Body of pancreas (tissue), 4 donors: ENCODE measurements at regions not wholly inside any gene's neighbourhood (a gene's known extent, or its start where the extent isn't known, plus 50 kb on each side); places are given as distances from the start of the nearest gene placed in this dataset.

Experiments used
- ATAC-seq: fragments of 150-250 bp; one replicate; pipeline ENCODE4 v1.9.1; 2016
- DNase-seq, 4 donors: peaks; one replicate each; pipeline ENCODE4 v3.0.0-alpha.2; 2019
- H3K27ac ChIP-seq, 4 donors: fragments of 200-600 bp; sonication (generic); 1 replicate in 3 of 4; 2 replicates in 1 of 4; pipeline versions ENCODE4 v1.5.1 to v1.6.1; 2016 to 2019; ENCODE audit warnings: mild to moderate bottlenecking in 1 of 4, mixed read lengths in 1 of 4, moderate library complexity in 1 of 4
- H3K27me3 ChIP-seq, 2 donors: fragments of 200-600 bp; sonication (generic); one replicate each; pipeline ENCODE4 v1.6.0; 2016; ENCODE audit warnings: mild to moderate bottlenecking in 1 of 2
- H3K36me3 ChIP-seq, 2 donors: fragments of 200-600 bp; sonication (generic); replicated peaks in 1 of 2; 2 replicates each; pipeline ENCODE4 v1.5.1; 2016; ENCODE audit warnings: low read depth in 2 of 2; ENCODE audit not compliant: insufficient read depth in 1 of 2
- H3K4me1 ChIP-seq: fragments of 200-600 bp; sonication (generic); one replicate; pipeline ENCODE4 v1.6.0; 2016
- H3K4me3 ChIP-seq, 2 donors: fragments of 200-600 bp; sonication (generic); 1 replicate in 1 of 2; 2 replicates in 1 of 2; pipeline ENCODE4 v1.5.1; 2016 to 2019
- H3K9me3 ChIP-seq, 3 donors: fragments of 200-600 bp; sonication (generic); 1 replicate in 2 of 3; 2 replicates in 1 of 3; pipeline ENCODE4 v1.5.1; 2016
- POLR2A ChIP-seq, 3 donors: fragments of 450-650 bp; IDR thresholded peaks; one replicate each; pipeline ENCODE4 v1.6.1; 2016; ENCODE audit warnings: antibody characterized with exemption in 3 of 3, mild to moderate bottlenecking in 2 of 3
- WGBS, 2 donors: methylation state at CpG; one replicate each; pipeline ENCODE4 v1.1.5; 2017; 5-methylcytosine and 5-hydroxymethylcytosine counted together
- intact Hi-C: fragments of 100-400 bp; cut with DNase I; formaldehyde crosslinking; loops from one replicate; pipeline ENCODE4 v1.15.1; 2023
- TF ChIP-seq, protein P1 (sequence below), 7 experiments: fragments of 450-650 bp in 4 of 7; fragments of 200-600 bp in 3 of 7; sonication (generic) in 3 of 7; IDR thresholded peaks; one replicate each; pipeline ENCODE4 v1.5.1; 2016 to 2019; ENCODE audit warnings: antibody characterized with exemption in 7 of 7

DNA sequence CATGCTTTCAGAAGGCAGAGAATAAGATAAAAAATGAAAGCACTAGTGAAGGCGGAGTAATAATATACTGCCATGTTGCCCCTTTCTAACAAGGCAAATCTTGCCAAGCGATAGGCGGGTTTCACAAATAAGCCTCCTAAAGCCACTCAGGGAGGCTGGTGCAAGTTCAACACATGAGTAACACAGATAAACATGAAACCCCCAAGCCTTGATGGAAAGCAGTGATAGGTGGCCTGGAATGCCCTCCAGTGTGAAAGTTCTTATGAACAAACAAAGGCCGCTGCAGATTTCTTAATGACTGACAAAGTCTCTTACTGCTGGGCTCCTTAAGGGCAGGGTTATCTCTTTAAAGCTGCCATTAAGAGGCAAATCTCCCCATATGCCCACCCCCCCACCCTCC lies 154.7 kb downstream of the ZDHHC21 start:
- ATAC-seq (no peak), DNase-seq (no peak)
- WGBS, 2 donors = 72 to 86% methylated on average over 4 of the region's 4 CpGs
- Histone ChIP-seq H3K27ac (no peak overlapping the region), H3K4me3 (no peak overlapping the region), H3K36me3 (no peaks in the 10 kb centered on the region), H3K4me1 (no peaks in the 10 kb centered on the region), H3K27me3 (no peaks in the 10 kb centered on the region), H3K9me3 (no peaks in the 10 kb centered on the region)
- TF ChIP-seq, protein P1, sequence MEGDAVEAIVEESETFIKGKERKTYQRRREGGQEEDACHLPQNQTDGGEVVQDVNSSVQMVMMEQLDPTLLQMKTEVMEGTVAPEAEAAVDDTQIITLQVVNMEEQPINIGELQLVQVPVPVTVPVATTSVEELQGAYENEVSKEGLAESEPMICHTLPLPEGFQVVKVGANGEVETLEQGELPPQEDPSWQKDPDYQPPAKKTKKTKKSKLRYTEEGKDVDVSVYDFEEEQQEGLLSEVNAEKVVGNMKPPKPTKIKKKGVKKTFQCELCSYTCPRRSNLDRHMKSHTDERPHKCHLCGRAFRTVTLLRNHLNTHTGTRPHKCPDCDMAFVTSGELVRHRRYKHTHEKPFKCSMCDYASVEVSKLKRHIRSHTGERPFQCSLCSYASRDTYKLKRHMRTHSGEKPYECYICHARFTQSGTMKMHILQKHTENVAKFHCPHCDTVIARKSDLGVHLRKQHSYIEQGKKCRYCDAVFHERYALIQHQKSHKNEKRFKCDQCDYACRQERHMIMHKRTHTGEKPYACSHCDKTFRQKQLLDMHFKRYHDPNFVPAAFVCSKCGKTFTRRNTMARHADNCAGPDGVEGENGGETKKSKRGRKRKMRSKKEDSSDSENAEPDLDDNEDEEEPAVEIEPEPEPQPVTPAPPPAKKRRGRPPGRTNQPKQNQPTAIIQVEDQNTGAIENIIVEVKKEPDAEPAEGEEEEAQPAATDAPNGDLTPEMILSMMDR (IDR thresholded peaks at IDR 0.05) = no peak
- TF ChIP-seq POLR2A (IDR thresholded peaks at IDR 0.05) = no peak
- intact Hi-C loops = no loop called here

DNA sequence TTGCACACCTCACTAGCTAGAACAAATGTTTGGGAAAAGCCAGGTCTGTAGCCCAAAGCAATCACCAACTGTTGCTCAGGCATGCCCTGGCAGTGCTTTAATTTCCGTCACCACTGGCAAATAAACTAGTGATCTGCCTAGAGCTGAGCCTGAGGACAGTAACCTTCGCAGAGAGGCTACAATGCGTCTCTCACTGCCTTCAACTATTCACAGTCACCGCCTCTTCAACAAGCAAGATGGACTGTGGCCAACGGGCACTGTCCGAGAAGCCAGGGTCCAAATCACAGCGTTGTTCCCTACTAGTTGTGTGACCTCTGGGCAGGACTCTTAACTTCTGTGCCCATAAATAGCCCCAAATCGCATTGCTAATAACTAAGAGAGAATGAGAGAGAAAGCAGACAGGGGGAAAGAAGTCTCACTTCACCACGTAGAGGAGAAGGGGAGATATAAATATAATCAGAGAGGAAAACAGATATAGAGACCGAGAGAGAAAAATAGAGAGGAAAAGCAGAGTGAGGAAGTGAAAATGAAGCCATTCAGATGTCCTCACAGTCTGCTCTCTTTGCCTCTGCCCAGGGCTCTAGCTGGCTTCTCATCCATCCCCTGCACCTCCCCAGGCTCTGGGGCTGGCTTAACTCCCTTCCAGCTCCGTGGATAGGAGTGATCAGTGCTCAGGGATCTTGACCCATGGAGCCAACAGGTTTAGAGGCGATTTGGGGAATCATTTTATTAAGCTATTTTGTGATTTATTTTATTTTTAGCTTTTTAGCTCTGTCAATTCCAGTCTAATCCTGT lies 157.9 kb downstream of the ZDHHC21 start:
- H3K9me3 ChIP-seq = no peaks in the 10 kb centered on the region
- no peak overlapping the region for H3K27ac ChIP-seq
- no peaks in the 10 kb centered on the region for H3K27me3 ChIP-seq
- DNase-seq = no peak
- no peaks in the 10 kb centered on the region for H3K36me3 ChIP-seq
- no peaks in the 10 kb centered on the region for H3K4me1 ChIP-seq
- no peak overlapping the region for H3K4me3 ChIP-seq
- no peak for ATAC-seq
- intact Hi-C loops = no loop called here
- TF ChIP-seq, protein P1 (IDR thresholded peaks at IDR 0.05) = no peak
- TF ChIP-seq POLR2A (IDR thresholded peaks at IDR 0.05) = no peak
- 66 to 69% methylated on average over 12 of the region's 12 CpGs for WGBS, 2 donors

DNA sequence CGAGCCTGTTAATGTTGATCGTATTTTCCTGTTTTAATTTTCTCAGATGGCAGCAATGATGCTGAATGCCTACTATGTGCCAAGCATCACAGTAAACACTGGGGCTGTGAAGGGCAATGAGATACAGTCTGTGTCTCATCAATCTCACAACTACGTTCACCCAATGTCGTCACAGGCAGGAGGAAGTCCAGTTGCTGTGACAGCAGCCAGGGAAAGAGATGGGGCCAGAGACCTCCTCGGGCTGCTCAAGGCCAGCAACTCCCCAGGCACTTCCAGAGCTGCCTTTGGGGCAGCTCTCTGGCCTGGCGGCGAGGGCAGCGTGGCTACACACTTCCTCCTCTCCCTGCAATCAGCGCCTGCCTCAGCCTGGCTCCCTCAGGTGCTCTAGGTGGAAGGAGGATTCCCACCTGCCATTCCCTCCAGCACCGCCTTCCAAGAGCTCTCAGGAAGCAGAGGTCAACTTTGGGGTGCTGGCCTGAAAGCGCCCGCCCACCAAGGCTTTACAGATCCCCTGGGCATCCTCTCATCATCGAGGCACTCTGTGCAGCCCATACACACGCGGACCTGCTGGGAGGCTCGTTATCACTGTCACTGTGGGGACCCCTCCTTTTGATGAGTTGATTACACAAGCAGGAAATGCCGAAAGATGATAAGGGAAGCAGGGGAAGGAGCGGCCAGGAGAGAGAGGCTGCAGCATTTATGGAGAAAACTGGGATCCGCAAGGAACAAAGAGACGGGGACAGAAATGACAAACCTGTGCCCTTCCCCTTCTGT lies 159.2 kb downstream of the ZDHHC21 start:
- DNase-seq (no peak), ATAC-seq (no peak)
- Histone ChIP-seq H3K4me3 (no peak overlapping the region), H3K9me3 (no peaks in the 10 kb centered on the region), H3K4me1 (no peaks in the 10 kb centered on the region), H3K27ac (no peak overlapping the region), H3K36me3 (no peaks in the 10 kb centered on the region), H3K27me3 (no peaks in the 10 kb centered on the region)
- intact Hi-C loops = no loop called here
- WGBS, 2 donors = 54 to 63% methylated on average over 16 to 20 of the region's 20 CpGs
- TF ChIP-seq POLR2A (IDR thresholded peaks at IDR 0.05) = no peak
- TF ChIP-seq, protein P1 (IDR thresholded peaks at IDR 0.05) = no peak

DNA sequence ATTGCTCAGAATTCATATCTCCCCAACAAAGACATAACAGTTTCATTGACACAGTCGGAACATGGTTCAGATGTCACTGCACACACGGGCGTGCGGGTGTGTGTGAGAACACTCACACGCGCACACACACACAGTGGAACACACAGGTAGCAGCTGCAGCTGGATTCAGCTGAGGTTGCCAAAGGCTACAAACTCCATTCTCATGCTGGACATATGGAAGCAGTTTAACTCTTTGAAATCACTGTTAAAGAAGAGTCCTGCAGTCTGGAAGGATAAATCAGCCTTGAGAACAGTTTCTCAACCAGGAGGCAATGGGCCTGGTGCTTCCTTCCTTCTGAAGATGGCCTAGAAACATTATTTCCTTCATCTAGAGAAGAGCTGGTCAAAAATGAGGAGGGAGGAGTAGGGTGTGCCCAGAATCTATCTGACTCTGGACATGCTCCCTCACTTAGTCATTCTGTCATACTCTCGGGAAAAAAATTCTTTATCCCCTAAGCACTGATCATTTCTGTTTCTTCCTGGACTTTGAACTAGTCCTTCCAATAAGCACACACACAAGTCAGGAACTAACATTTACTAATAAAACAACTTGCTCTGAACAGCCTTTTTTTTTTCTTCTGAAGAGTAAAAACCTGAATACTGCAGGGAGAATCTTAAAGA lies 160.6 kb downstream of the ZDHHC21 start:
- intact Hi-C loops = no loop called here
- TF ChIP-seq, protein P1 (IDR thresholded peaks at IDR 0.05) = no peak
- TF ChIP-seq POLR2A (IDR thresholded peaks at IDR 0.05) = no peak
- ATAC-seq (no peak), DNase-seq (no peak)
- H3K36me3 ChIP-seq = no peaks in the 10 kb centered on the region
- H3K4me3 ChIP-seq = no peak overlapping the region
- no peak overlapping the region for H3K27ac ChIP-seq
- 67 to 70% methylated on average over 7 of the region's 7 CpGs for whole genome bisulfite sequencing, 2 donors
- H3K27me3 ChIP-seq = no peaks in the 10 kb centered on the region
- no peaks in the 10 kb centered on the region for H3K4me1 ChIP-seq
- no peaks in the 10 kb centered on the region for H3K9me3 ChIP-seq
